ENCODE measurements at regions not wholly inside any gene's neighbourhood (a gene's known extent, or its start where the extent isn't known, plus 50 kb on each side); places are given as distances from the start of the nearest gene placed in this dataset.
"Not testable (repeated sequence)": the region's sequence is repeated elsewhere in the genome, so short reads cannot be mapped to it uniquely, and the experiment has no call there.

GRCh38 chr12:131561891-131562684 is 148.8 kb upstream of the SFSWAP start:
- no peak for DNase-seq

DNA sequence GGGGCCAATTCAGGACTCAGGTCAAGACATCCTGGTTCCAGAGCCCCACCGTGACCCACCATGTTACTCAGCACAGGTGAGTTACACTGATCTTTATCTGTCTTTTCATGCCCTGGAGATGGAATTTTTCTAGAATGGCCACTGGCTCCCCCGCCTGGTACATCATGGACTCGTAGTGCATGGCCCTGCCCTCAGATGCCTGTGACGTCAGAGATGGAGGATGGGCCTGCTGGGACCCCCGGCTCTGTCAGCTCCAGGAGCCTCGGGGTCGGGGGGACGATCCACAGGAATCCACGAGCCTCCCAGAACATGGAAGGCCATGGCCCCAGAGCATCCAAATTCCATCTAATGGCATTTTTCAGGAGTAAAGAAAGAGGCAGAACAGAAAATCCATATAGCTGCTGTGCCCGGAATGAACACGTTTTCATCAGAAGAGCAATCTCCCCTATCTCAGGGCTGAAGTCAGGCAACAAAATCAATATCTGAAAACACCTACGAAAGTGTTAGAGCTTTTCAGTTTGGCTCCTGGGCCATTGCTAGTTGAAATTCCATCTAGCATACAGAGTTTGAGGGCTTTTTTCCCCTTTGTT is 146.7 kb upstream of the SFSWAP start:
- DNase-seq = not testable (repeated sequence)

DNA sequence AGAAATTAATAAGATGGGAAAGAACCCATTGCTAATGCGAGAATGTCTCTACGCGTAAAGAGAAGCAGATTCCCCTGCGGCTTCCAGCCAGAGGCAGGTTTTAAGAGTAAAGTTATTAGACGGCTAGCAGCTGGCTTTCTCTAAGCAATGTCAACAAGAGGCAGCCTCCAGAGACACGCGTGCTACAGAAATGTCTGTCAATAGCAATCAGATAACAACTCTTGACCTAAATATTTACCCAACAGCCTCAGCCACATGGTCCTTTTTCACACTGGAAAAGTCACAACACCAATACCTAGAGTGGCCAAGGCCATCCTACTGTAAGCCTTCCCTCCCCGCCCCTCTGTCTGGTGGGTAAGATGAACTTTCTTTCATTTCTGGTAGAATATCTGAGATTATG is 146.0 kb upstream of the SFSWAP start:
- no peak for DNase-seq

DNA sequence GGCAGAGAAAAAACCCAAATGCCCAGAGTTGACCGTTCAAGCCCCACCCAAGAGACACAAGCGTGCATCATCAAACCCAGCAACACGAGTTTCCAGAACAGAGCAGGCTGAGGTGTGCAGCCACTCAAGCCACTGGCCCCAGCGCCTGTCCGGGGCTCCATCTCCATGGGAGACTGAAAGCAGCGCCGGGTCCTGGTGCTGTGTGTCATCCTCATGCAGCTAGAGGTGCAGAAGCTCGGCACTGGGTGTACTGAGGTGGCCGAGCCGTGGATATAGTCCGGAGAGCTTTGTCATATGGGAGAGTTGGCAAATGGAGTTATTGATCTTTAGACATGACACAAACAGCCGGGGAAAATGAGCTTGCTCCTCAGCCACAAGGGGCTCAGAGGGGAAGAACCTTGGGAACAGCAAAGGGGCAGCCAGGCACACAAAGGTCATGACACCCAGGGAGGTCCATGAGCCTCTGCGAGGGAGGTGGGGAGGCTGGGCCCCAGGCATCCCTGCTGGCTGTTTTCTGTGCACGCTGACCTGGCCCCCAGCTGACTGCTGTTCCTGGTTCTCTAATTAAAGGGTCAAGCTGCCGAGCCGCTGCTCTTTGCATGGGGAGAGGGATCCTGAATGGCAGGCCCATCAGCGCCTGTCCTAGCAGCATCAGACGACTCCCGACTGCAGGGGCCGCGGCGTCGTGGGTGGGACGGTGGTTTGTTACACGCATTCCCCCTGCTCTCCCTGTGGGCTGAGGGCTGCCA is 145.4 kb upstream of the SFSWAP start:
- DNase-seq = no peak

GRCh38 chr12:131568336-131568735 is 142.6 kb upstream of the SFSWAP start:
- no peak for DNase-seq

GRCh38 chr12:131570596-131570995 is 140.3 kb upstream of the SFSWAP start:
- no peak for DNase-seq

GRCh38 chr12:131571827-131572226 is 139.1 kb upstream of the SFSWAP start:
- no peak for DNase-seq

GRCh38 chr12:131572626-131573025 is 138.3 kb upstream of the SFSWAP start:
- no peak for DNase-seq

DNA sequence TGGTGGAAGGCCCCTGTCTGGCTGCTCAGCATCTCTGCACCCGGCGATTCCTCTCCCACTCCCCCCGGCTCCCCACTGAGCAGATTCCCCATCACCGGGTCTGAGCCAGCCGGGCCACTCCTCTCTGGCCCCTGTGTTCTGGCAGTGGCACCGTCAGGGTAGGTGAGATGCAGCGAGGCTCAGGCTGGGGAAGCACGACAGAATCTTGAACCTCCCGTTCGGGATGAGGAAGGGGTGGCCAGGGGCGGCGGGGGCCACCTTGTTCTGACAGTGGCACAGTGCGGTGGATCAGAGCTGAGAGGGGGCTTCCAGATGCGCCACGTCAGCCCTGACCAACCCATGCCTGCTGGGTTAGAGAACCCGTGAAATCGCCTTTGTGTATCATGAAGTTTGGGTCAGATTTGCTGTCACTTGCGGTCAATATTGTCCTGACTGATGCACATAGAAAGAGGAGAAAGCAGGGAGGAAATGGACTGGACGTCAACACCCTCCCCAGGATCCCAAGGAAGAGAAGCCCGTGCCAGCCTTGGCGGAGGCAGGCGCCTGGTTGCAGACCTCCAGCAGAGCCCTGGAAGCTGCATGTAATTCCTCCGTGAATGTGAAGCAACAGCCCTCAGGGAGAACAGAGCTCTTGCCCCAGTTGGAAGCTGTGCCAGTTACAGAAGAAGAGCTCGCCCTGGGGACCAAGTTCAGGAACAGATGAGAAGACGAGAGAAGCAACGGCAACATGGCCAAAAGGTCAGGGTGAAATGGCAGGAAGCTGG is 137.1 kb upstream of the SFSWAP start:
- DNase-seq = no peak

GRCh38 chr12:131574395-131574771 is 136.5 kb upstream of the SFSWAP start:
- DNase-seq = no peak

DNA sequence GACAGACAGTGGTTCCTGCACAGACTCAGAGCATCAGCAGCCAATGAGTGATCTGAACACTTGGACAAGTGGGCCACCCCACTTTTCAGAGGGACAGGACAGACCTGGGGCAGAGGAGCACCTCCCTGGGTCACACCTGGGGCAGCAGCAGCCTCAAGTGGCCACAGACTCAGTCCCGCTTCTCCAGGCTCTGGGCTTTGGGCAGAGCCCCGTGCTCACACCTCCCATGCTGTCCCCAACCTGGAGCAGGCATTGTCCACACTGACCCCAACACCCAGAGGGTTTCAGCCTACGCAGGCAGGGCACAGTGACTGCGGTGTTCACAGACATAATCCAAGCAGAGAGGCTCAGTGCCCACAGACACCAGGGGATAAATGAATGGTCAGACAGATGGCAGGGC is 135.5 kb upstream of the SFSWAP start:
- DNase-seq = no peak

- not testable (repeated sequence) for DNase-seq
Measured at GRCh38 chr12:131576734-131577133, 134.2 kb upstream of the SFSWAP start.

- DNase-seq = no peak
Measured at GRCh38 chr12:131577766-131578165, 133.1 kb upstream of the SFSWAP start.

DNA sequence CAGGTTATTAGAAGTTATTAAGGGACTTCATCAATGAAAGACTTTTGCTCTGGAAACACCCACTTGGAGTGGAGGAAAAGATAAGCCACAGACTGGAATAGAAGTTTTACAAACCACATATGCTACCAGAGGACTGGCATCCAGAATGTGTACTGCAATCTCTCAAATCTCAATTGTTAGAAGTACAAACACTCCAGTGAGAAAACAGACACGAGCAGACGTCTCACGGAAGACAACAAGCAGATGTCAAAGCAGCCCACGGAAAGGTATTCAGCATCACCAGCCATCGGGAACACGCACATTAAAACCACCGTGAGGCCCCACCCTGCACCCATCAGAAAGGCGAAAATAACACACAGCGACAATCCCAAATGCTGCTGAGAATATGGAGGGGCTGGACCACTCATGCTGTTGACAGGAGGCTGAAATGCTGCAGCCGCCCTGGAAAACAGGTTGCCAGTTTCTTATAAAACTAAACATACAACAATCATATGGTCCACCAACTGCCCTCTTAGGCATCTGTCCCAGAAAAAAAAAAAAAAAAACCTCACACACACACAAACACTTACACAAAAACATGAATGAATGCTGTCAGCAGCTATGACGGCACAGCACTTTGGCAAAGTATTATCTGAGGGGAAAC is 131.9 kb upstream of the SFSWAP start:
- DNase-seq = no peak

GRCh38 chr12:131583090-131583712 is 127.7 kb upstream of the SFSWAP start:
- no peak for DNase-seq

DNA sequence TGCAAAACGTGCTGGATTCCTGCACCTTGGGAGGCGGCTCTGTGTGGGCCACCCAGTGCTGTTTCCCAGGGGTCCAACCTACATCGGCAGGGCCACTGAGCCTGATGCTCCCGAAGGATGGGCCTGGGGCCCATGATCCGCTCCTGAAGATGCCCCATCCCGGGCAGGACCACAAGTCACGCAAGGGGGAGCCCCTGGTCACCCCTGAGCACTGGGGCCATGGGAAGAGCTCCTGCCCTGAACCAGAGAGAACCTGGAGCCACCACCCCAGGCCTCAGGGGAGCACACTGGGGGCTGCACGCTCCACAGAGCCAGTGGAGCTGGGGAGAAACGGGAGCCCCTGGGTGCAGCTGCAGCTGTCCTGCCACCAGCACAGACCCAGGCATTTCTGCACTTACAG is 124.6 kb upstream of the SFSWAP start:
- DNase-seq = no peak

DNA sequence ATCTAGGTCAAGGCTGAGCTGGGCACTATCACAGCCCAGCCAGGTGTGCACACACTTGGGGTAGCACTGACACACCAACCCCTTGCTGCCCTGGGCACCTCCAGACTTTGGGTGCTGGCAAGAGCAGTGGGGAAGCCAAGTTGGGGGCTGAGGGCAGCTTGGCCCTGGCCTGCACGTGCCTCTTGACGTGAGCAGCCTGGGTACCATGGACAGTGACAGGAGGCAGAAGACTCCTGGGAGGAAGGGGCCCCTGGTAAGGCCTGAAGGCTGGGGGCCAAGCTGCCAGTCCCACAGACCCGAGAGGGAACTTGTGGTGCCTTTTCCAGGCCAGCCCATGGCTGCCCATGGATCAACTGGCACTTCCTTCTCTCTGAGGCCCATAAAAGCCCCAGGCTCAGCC is 124.1 kb upstream of the SFSWAP start:
- no peak for DNase-seq

DNA sequence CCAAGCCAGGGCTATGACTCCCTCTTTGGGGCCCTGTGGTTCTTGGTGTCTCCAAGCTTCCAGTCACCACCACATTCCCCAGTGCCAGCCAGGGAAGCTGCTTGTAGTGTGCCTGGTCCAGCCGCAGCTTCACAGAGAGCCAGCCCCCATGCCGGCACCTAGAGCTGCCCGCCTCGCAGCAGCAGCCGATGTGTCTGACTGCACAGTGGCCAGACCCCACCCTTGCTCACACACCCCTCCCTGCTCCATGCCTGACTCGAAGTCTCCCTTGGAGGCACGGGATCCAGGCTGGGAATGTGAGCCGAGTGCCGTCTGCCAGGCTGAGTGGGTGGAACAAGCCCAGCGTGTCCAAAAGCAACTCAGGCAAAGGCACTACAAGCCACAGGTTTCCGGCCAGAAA is 123.3 kb upstream of the SFSWAP start:
- DNase-seq = no peak

GRCh38 chr12:131589221-131589897 is 121.5 kb upstream of the SFSWAP start:
- no peak for DNase-seq

GRCh38 chr12:131589966-131590365 is 120.9 kb upstream of the SFSWAP start:
- DNase-seq = no peak

DNA sequence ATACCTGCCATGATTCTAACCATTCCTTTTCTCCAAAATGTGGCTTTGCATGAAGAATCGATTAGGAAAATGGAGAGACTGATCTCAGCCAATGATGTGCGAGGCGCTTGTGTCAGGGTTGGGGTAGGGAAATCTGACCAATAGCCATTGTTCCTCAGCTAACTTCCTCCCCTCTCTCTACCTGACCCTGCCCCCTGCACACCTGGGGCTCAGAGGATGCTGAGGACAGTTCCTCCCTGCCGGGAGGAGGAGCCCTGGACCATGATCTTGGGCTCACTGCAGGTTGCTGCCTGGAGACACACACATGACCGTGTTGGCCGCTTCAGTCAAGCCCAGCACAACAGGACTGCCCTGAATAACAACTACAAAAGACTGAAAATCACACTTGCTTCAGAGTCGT is 119.8 kb upstream of the SFSWAP start:
- no peak for DNase-seq
